ENCODE measurements at regions not wholly inside any gene's neighbourhood (a gene's known extent, or its start where the extent isn't known, plus 50 kb on each side); places are given as distances from the start of the nearest gene placed in this dataset.

GRCh38 chr6:80541886-80542285, 435.4 kb downstream of the BCKDHB start:
- peaks cover 15% of the 10 kb centered on the region for H3K36me3 Mint-ChIP-seq (ENCODE audit: insufficient read depth, unreplicated experiment)

GRCh38 chr6:80541181-80541580, 434.7 kb downstream of the BCKDHB start:
- ChIA-PET POLR2A (no interaction called here), CTCF (no interaction called here)
- no peak for TF ChIP-seq CTCF (IDR thresholded peaks at IDR 0.05; ENCODE audit: unreplicated experiment)
- intact Hi-C loops (cut with micrococcal nuclease): loop anchor here (5.0 to 10.0 kb wide), 6 partner anchors 84 to 1466 kb away; partner anchors contain the start of genes PHIP and TENT5A
- no TSS peak for BruUV-seq (replicated peaks)
- Mint-ChIP-seq H3K27me3 (ENCODE audit: insufficient read depth, unreplicated experiment) (no peaks in the 10 kb centered on the region), H3K4me1 (ENCODE audit: insufficient read depth, unreplicated experiment) (peaks cover 86% of the 10 kb centered on the region), H3K4me3 (ENCODE audit: unreplicated experiment) (peak overlapping the region; percentile 32), H3K27ac (ENCODE audit: low read depth, unreplicated experiment) (peak overlapping the region; percentile 68), H3K9me3 (ENCODE audit: unreplicated experiment) (peaks cover 7% of the 10 kb centered on the region), H3K36me3 (ENCODE audit: insufficient read depth, unreplicated experiment) (peaks cover 17% of the 10 kb centered on the region)
- DNase-seq (ENCODE audit: unreplicated experiment): peak; percentile 94

More at GRCh38 chr6:80541886-80542285, 435.4 kb downstream of the BCKDHB start:
- peaks cover 88% of the 10 kb centered on the region for H3K4me1 Mint-ChIP-seq (ENCODE audit: insufficient read depth, unreplicated experiment)
- H3K4me3 Mint-ChIP-seq (ENCODE audit: unreplicated experiment): peak overlapping the region; percentile 32
- ChIA-PET POLR2A (interaction anchor here (1.0 to 1.4 kb wide), 2 partner anchors 12 to 18 kb away, joined by 3 to 5 read pairs; no protein-coding TSS in a partner anchor), CTCF (no interaction called here)
- intact Hi-C loops (cut with micrococcal nuclease): loop anchor here (5.0 to 10.0 kb wide), 6 partner anchors 85 to 1467 kb away; partner anchors contain the start of genes PHIP and TENT5A
- no peaks in the 10 kb centered on the region for H3K27me3 Mint-ChIP-seq (ENCODE audit: insufficient read depth, unreplicated experiment)
- H3K9me3 Mint-ChIP-seq (ENCODE audit: unreplicated experiment): peaks cover 4% of the 10 kb centered on the region
- peak overlapping the region; percentile 68 for H3K27ac Mint-ChIP-seq (ENCODE audit: low read depth, unreplicated experiment)
- BruUV-seq (replicated peaks): no TSS peak
- no peak for TF ChIP-seq CTCF (IDR thresholded peaks at IDR 0.05; ENCODE audit: unreplicated experiment)
- no peak for DNase-seq (ENCODE audit: unreplicated experiment)

- H3K27me3 Mint-ChIP-seq (ENCODE audit: insufficient read depth, unreplicated experiment): no peaks in the 10 kb centered on the region
- H3K9me3 Mint-ChIP-seq (ENCODE audit: unreplicated experiment): peaks cover 7% of the 10 kb centered on the region
- peaks cover 21% of the 10 kb centered on the region for H3K36me3 Mint-ChIP-seq (ENCODE audit: insufficient read depth, unreplicated experiment)
- TSS peak; percentile 35 for BruUV-seq (replicated peaks)
- peak overlapping the region; percentile 68 for H3K27ac Mint-ChIP-seq (ENCODE audit: low read depth, unreplicated experiment)
- peaks cover 87% of the 10 kb centered on the region for H3K4me1 Mint-ChIP-seq (ENCODE audit: insufficient read depth, unreplicated experiment)
- TF ChIP-seq CTCF (IDR thresholded peaks at IDR 0.05; ENCODE audit: unreplicated experiment): no peak
- POLR2A ChIA-PET: interaction anchor here (0.8 kb wide), 1 partner anchor 10 kb away, joined by 4 read pairs; no protein-coding TSS in a partner anchor
- no peak for DNase-seq (ENCODE audit: unreplicated experiment)
- intact Hi-C loops (cut with micrococcal nuclease): loop anchor here (5.0 to 10.0 kb wide), 6 partner anchors 83 to 1466 kb away; partner anchors contain the start of genes PHIP and TENT5A
- peak overlapping the region; percentile 32 for H3K4me3 Mint-ChIP-seq (ENCODE audit: unreplicated experiment)
- CTCF ChIA-PET: interaction anchor here (1.1 kb wide), 1 partner anchor 17 kb away, joined by 4 read pairs; no protein-coding TSS in a partner anchor
Measured at GRCh38 chr6:80540700-80541099, 434.2 kb downstream of the BCKDHB start.

GRCh38 chr6:80537118-80537972, 430.9 kb downstream of the BCKDHB start:
- intact Hi-C loops (cut with micrococcal nuclease): no loop called here

More at GRCh38 chr6:80537118-80537972, 430.9 kb downstream of the BCKDHB start:
- no TSS peak for BruUV-seq (replicated peaks)
- CTCF ChIA-PET: interaction anchor here (0.7 to 1.4 kb wide), 4 partner anchors 13 to 395 kb away, joined by 3 to 4 read pairs (median 3); no protein-coding TSS in a partner anchor
- peak overlapping the region; percentile 97 for H3K27ac Mint-ChIP-seq (ENCODE audit: low read depth, unreplicated experiment)
- H3K4me3 Mint-ChIP-seq (ENCODE audit: unreplicated experiment): no peak overlapping the region
- TF ChIP-seq CTCF (IDR thresholded peaks at IDR 0.05; ENCODE audit: unreplicated experiment): no peak
- no peaks in the 10 kb centered on the region for H3K27me3 Mint-ChIP-seq (ENCODE audit: insufficient read depth, unreplicated experiment)
- POLR2A ChIA-PET: interaction anchor here (1.2 to 2.0 kb wide), 5 partner anchors 9 to 81 kb away, joined by 3 to 12 read pairs (median 6); no protein-coding TSS in a partner anchor
- no peak for DNase-seq (ENCODE audit: unreplicated experiment)
- H3K9me3 Mint-ChIP-seq (ENCODE audit: unreplicated experiment): peaks cover 7% of the 10 kb centered on the region
- H3K4me1 Mint-ChIP-seq (ENCODE audit: insufficient read depth, unreplicated experiment): peaks cover 60% of the 10 kb centered on the region
- peaks cover 26% of the 10 kb centered on the region for H3K36me3 Mint-ChIP-seq (ENCODE audit: insufficient read depth, unreplicated experiment)

Measured in MCF 10A (cell line).